ENCODE measurements at regions not wholly inside any gene's neighbourhood (a gene's known extent, or its start where the extent isn't known, plus 50 kb on each side); places are given as distances from the start of the nearest gene placed in this dataset.

DNA sequence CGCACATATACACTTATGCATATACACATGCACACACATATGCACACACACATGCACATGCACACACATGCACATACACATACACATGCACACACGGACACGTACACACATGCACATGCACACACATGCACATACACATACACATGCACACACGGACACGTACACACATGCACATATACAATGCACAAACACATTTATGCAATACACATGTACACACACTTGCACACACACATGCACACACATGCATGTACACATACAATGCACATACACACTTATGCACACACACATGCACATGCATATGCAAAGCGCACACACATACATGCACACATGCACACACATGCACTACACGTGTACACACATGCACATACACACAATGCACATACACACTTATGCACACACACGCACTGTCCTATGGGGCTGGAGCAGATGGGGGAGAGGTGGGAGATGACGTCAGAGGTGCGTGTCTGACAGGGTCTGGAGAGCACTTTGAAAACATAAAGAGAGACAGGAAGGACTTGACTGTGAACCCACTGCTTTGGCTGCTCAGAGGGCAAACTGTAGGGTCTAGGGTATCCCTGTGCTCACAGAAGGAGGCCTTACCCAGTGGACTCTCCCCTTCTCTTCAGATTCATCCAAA, 108.2 kb downstream of the UQCRFS1 start:
- TF ChIP-seq, protein P1, sequence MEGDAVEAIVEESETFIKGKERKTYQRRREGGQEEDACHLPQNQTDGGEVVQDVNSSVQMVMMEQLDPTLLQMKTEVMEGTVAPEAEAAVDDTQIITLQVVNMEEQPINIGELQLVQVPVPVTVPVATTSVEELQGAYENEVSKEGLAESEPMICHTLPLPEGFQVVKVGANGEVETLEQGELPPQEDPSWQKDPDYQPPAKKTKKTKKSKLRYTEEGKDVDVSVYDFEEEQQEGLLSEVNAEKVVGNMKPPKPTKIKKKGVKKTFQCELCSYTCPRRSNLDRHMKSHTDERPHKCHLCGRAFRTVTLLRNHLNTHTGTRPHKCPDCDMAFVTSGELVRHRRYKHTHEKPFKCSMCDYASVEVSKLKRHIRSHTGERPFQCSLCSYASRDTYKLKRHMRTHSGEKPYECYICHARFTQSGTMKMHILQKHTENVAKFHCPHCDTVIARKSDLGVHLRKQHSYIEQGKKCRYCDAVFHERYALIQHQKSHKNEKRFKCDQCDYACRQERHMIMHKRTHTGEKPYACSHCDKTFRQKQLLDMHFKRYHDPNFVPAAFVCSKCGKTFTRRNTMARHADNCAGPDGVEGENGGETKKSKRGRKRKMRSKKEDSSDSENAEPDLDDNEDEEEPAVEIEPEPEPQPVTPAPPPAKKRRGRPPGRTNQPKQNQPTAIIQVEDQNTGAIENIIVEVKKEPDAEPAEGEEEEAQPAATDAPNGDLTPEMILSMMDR (IDR thresholded peaks at IDR 0.05; ENCODE audit: insufficient read depth, low read length): no peak
- TF ChIP-seq POLR2AphosphoS5 (IDR thresholded peaks at IDR 0.05; ENCODE audit: low read depth) (no peak), GABPA (IDR thresholded peaks at IDR 0.05; ENCODE audit: low read depth) (no peak), SPI1 (IDR thresholded peaks at IDR 0.05; ENCODE audit: borderline replicate concordance, low read depth) (no peak)
- TF ChIP-seq, protein P2, sequence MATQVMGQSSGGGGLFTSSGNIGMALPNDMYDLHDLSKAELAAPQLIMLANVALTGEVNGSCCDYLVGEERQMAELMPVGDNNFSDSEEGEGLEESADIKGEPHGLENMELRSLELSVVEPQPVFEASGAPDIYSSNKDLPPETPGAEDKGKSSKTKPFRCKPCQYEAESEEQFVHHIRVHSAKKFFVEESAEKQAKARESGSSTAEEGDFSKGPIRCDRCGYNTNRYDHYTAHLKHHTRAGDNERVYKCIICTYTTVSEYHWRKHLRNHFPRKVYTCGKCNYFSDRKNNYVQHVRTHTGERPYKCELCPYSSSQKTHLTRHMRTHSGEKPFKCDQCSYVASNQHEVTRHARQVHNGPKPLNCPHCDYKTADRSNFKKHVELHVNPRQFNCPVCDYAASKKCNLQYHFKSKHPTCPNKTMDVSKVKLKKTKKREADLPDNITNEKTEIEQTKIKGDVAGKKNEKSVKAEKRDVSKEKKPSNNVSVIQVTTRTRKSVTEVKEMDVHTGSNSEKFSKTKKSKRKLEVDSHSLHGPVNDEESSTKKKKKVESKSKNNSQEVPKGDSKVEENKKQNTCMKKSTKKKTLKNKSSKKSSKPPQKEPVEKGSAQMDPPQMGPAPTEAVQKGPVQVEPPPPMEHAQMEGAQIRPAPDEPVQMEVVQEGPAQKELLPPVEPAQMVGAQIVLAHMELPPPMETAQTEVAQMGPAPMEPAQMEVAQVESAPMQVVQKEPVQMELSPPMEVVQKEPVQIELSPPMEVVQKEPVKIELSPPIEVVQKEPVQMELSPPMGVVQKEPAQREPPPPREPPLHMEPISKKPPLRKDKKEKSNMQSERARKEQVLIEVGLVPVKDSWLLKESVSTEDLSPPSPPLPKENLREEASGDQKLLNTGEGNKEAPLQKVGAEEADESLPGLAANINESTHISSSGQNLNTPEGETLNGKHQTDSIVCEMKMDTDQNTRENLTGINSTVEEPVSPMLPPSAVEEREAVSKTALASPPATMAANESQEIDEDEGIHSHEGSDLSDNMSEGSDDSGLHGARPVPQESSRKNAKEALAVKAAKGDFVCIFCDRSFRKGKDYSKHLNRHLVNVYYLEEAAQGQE (IDR thresholded peaks at IDR 0.05; ENCODE audit: insufficient replicate concordance, low read depth): no peak
